ENCODE measurements at regions not wholly inside any gene's neighbourhood (a gene's known extent, or its start where the extent isn't known, plus 50 kb on each side); places are given as distances from the start of the nearest gene placed in this dataset.
A peak's percentile ranks its signal among the peaks of the same experiment; 100 is the strongest.

GRCh38 chr1:29810121-29811120, 574.1 kb downstream of the PTPRU start:
- DNase-seq: no peak
- H3K4me3 ChIP-seq (ENCODE audit: low read depth, low read length): no peak overlapping the region
- no peak for TF ChIP-seq CTCF (IDR thresholded peaks at IDR 0.05; ENCODE audit: low read depth, low read length)
- H3K9me3 ChIP-seq (ENCODE audit: severe bottlenecking): no peaks in the 10 kb centered on the region
- H3K27me3 ChIP-seq (ENCODE audit: insufficient read depth, low read depth, severe bottlenecking): no peaks in the 10 kb centered on the region
- H3K27ac ChIP-seq: no peak overlapping the region
- H3K36me3 ChIP-seq: no peaks in the 10 kb centered on the region

- Histone ChIP-seq H3K9me3 (ENCODE audit: severe bottlenecking) (no peaks in the 10 kb centered on the region), H3K4me3 (ENCODE audit: low read depth, low read length) (no peak overlapping the region), H3K27me3 (ENCODE audit: insufficient read depth, low read depth, severe bottlenecking) (no peaks in the 10 kb centered on the region), H3K27ac (no peak overlapping the region), H3K36me3 (no peaks in the 10 kb centered on the region)
- TF ChIP-seq CTCF (IDR thresholded peaks at IDR 0.05; ENCODE audit: low read depth, low read length): no peak
- DNase-seq: no peak
These were observed 573.3 kb downstream of the PTPRU start for GRCh38 chr1:29809446-29810120.

- no peaks in the 10 kb centered on the region for H3K36me3 ChIP-seq
- DNase-seq: no peak
- H3K4me3 ChIP-seq (ENCODE audit: low read depth, low read length): no peak overlapping the region
- H3K27me3 ChIP-seq (ENCODE audit: insufficient read depth, low read depth, severe bottlenecking): no peaks in the 10 kb centered on the region
- H3K9me3 ChIP-seq (ENCODE audit: severe bottlenecking): no peaks in the 10 kb centered on the region
- TF ChIP-seq CTCF (IDR thresholded peaks at IDR 0.05; ENCODE audit: low read depth, low read length): no peak
- peak overlapping the region; percentile 20 for H3K27ac ChIP-seq
These were observed 572.0 kb downstream of the PTPRU start for GRCh38 chr1:29808141-29808995.

- H3K27ac ChIP-seq: peak overlapping the region; percentile 61
- no peak for DNase-seq
- no peaks in the 10 kb centered on the region for H3K36me3 ChIP-seq
- no peak for TF ChIP-seq CTCF (IDR thresholded peaks at IDR 0.05; ENCODE audit: low read depth, low read length)
- H3K9me3 ChIP-seq (ENCODE audit: severe bottlenecking): no peaks in the 10 kb centered on the region
- H3K27me3 ChIP-seq (ENCODE audit: insufficient read depth, low read depth, severe bottlenecking): no peaks in the 10 kb centered on the region
- H3K4me3 ChIP-seq (ENCODE audit: low read depth, low read length): no peak overlapping the region
These were observed 571.4 kb downstream of the PTPRU start for GRCh38 chr1:29807689-29808088.

- Histone ChIP-seq H3K27ac (peak overlapping the region; percentile 61), H3K36me3 (no peaks in the 10 kb centered on the region), H3K4me3 (ENCODE audit: low read depth, low read length) (no peak overlapping the region), H3K27me3 (ENCODE audit: insufficient read depth, low read depth, severe bottlenecking) (no peaks in the 10 kb centered on the region), H3K9me3 (ENCODE audit: severe bottlenecking) (no peaks in the 10 kb centered on the region)
- no peak for TF ChIP-seq CTCF (IDR thresholded peaks at IDR 0.05; ENCODE audit: low read depth, low read length)
- peak; percentile 85 for DNase-seq
These were observed 570.5 kb downstream of the PTPRU start for GRCh38 chr1:29806646-29807319.
